Osteocyte (in vitro differentiated cells): ENCODE measurements at regions not wholly inside any gene's neighbourhood (a gene's known extent, or its start where the extent isn't known, plus 50 kb on each side); places are given as distances from the start of the nearest gene placed in this dataset.

Experiments used
- DNase-seq: peaks from one replicate; pipeline ENCODE4 v3.0.0; 2021; ENCODE audit warnings: mixed read lengths; ENCODE audit not compliant: unreplicated experiment; ENCODE audit errors: extremely low spot score
- H3K27ac Mint-ChIP-seq: one replicate; pipeline ENCODE4 v1.8.0; 2021; ENCODE audit warnings: mild to moderate bottlenecking, mixed read lengths; ENCODE audit not compliant: unreplicated experiment
- H3K27me3 Mint-ChIP-seq: one replicate; pipeline ENCODE4 v1.8.0; 2021; ENCODE audit warnings: mixed read lengths; ENCODE audit not compliant: unreplicated experiment
- H3K36me3 Mint-ChIP-seq: one replicate; pipeline ENCODE4 v1.8.0; 2021; ENCODE audit warnings: mixed read lengths; ENCODE audit not compliant: unreplicated experiment
- H3K4me1 Mint-ChIP-seq: one replicate; pipeline ENCODE4 v1.8.0; 2021; ENCODE audit warnings: mixed read lengths; ENCODE audit not compliant: unreplicated experiment
- H3K4me3 Mint-ChIP-seq: one replicate; pipeline ENCODE4 v1.8.0; 2021; ENCODE audit warnings: mild to moderate bottlenecking, moderate library complexity, mixed read lengths; ENCODE audit not compliant: unreplicated experiment
- H3K9me3 Mint-ChIP-seq: one replicate; pipeline ENCODE4 v1.8.0; 2021; ENCODE audit warnings: mixed read lengths; ENCODE audit not compliant: unreplicated experiment
- TF ChIP-seq, protein P1 (sequence below): fragments of 200-600 bp; sonication (generic); IDR thresholded peaks from 2 replicates; pipeline ENCODE4 v1.5.0; 2021; ENCODE audit warnings: antibody characterized with exemption, mild to moderate bottlenecking, moderate library complexity

DNA sequence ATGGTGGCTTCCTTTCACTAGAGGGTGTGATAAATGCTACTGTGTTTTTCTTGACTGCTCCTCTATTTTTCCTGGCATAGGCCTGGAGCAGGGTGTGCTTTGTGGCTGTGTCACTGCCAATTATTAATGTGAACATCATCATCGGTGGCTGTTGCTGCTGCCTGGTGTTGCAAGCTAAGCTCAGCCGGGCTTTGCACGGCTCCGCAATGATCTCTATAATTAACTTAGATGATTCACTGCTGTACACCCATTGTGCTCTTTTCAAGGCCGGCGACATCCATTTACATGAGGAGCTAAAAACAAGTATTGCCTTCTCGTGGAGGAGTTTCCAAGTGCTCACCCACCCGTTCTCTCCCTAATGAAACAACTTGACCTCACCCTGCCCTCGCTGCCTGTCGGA, 160.1 kb upstream of the IRX3 start:
- H3K9me3 Mint-ChIP-seq: no peaks in the 10 kb centered on the region
- H3K36me3 Mint-ChIP-seq: peaks cover 2% of the 10 kb centered on the region
- peaks cover 3% of the 10 kb centered on the region for H3K27me3 Mint-ChIP-seq
- H3K4me3 Mint-ChIP-seq: peak overlapping the region; percentile 11
- peak overlapping the region; percentile 76 for H3K27ac Mint-ChIP-seq
- no peak for DNase-seq
- TF ChIP-seq, protein P1, sequence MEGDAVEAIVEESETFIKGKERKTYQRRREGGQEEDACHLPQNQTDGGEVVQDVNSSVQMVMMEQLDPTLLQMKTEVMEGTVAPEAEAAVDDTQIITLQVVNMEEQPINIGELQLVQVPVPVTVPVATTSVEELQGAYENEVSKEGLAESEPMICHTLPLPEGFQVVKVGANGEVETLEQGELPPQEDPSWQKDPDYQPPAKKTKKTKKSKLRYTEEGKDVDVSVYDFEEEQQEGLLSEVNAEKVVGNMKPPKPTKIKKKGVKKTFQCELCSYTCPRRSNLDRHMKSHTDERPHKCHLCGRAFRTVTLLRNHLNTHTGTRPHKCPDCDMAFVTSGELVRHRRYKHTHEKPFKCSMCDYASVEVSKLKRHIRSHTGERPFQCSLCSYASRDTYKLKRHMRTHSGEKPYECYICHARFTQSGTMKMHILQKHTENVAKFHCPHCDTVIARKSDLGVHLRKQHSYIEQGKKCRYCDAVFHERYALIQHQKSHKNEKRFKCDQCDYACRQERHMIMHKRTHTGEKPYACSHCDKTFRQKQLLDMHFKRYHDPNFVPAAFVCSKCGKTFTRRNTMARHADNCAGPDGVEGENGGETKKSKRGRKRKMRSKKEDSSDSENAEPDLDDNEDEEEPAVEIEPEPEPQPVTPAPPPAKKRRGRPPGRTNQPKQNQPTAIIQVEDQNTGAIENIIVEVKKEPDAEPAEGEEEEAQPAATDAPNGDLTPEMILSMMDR: peak; percentile 14
- H3K4me1 Mint-ChIP-seq: peaks cover 29% of the 10 kb centered on the region

DNA sequence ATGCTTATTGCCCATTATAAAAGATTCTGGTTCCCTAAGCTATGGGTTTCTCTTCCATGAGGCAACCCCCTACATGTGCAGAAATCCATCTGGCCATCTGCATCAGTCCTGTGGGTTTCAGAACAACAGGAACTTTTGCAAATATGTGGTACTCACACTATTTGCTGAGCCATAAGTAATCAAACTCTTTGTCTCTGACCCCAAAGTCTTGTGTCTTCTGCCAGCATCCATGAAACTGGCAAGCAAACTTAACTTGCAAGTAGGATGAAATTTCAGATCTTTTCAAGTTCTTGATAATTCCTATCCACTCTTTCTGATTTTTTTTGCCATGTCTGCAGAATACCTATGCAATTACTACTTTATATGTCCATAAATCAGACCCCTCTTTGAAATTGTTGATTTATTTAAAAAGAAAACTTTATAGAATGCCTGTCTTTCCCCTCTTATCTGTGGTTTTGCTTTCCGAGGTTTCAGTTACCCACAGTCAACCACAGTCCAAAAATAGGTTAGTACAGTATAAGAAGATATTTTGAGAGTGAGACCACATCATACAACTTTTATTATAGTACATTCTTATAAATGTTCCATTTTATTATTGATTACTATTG, 158.4 kb upstream of the IRX3 start:
- peaks cover 29% of the 10 kb centered on the region for H3K4me1 Mint-ChIP-seq
- no peak for DNase-seq
- no peaks in the 10 kb centered on the region for H3K27me3 Mint-ChIP-seq
- no peaks in the 10 kb centered on the region for H3K9me3 Mint-ChIP-seq
- H3K27ac Mint-ChIP-seq: no peak overlapping the region
- TF ChIP-seq, protein P1: no peak
- H3K4me3 Mint-ChIP-seq: no peak overlapping the region
- H3K36me3 Mint-ChIP-seq: peaks cover 2% of the 10 kb centered on the region

GRCh38 chr16:54443839-54444238, 157.3 kb upstream of the IRX3 start:
- H3K27ac Mint-ChIP-seq: no peak overlapping the region
- TF ChIP-seq, protein P1: no peak
- H3K9me3 Mint-ChIP-seq: no peaks in the 10 kb centered on the region
- no peak for DNase-seq
- H3K36me3 Mint-ChIP-seq: peaks cover 2% of the 10 kb centered on the region
- no peak overlapping the region for H3K4me3 Mint-ChIP-seq
- peaks cover 11% of the 10 kb centered on the region for H3K27me3 Mint-ChIP-seq
- peaks cover 29% of the 10 kb centered on the region for H3K4me1 Mint-ChIP-seq

DNA sequence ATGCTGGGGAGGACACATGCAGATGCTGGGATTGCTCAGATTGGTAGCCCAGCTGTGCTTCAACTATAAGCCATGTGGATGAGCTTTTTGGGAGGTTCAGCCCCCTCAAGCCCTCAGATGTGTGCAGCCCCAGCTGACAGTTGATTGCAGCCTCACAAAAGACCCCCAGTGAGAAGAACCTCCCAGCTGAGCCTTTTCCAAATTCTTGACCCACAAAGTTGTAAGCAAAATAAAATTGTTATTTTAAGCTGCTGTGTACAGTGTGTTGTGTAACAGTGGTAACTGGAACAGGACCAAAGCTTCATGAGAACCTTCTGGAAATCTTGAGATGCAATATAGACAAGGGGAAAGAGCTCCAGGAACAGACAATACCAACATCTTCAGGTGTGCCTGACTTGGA, 156.8 kb upstream of the IRX3 start:
- peaks cover 2% of the 10 kb centered on the region for H3K36me3 Mint-ChIP-seq
- no peak overlapping the region for H3K27ac Mint-ChIP-seq
- DNase-seq: no peak
- TF ChIP-seq, protein P1: no peak
- peaks cover 28% of the 10 kb centered on the region for H3K4me1 Mint-ChIP-seq
- H3K27me3 Mint-ChIP-seq: peaks cover 15% of the 10 kb centered on the region
- no peaks in the 10 kb centered on the region for H3K9me3 Mint-ChIP-seq
- no peak overlapping the region for H3K4me3 Mint-ChIP-seq

DNA sequence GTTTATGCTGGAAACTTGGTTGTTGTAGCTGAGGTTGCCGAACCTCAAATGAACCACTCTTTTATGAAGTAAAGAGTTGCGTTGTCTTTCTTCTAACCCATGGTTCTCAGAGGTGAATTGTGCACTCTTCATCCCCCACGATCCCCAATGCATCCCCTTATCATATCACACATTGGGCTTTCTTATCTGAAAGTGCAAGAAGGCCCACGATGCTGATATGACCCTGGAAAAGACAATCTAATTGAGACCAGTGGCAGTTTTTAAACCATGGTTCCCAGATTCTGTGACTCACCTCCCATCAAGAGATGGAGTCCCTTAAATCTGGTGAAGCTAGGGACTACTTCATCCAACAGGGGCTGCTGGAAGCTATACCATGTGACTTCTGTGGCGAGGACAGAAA, 156.3 kb upstream of the IRX3 start:
- Mint-ChIP-seq H3K4me1 (peaks cover 23% of the 10 kb centered on the region), H3K4me3 (no peak overlapping the region), H3K27me3 (peaks cover 20% of the 10 kb centered on the region), H3K27ac (no peak overlapping the region), H3K9me3 (no peaks in the 10 kb centered on the region), H3K36me3 (peaks cover 2% of the 10 kb centered on the region)
- no peak for DNase-seq
- TF ChIP-seq, protein P1: no peak
